ENCODE measurements at regions not wholly inside any gene's neighbourhood (a gene's known extent, or its start where the extent isn't known, plus 50 kb on each side); places are given as distances from the start of the nearest gene placed in this dataset.
"Not testable (repeated sequence)": the region's sequence is repeated elsewhere in the genome, so short reads cannot be mapped to it uniquely, and the experiment has no call there.

GRCh38 chr11:38384568-38384967 lies 1786.5 kb upstream of the RAG2 start:
- no peak for DNase-seq
- ATAC-seq, result no peak
- intact Hi-C loops (cut with DNase I), result no loop called here
- TF ChIP-seq CTCF (IDR thresholded peaks at IDR 0.05), result no peak
- WGBS, 2 donors, result 76 to 80% methylated on average over 4 of the region's 4 CpGs
- H3K36me3 ChIP-seq, result no peaks in the 10 kb centered on the region
- no peaks in the 10 kb centered on the region for H3K4me1 ChIP-seq
- no peaks in the 10 kb centered on the region for H3K27me3 ChIP-seq
- no peak overlapping the region for H3K27ac ChIP-seq
- peaks cover 0 to 11% (median 0%) of the 10 kb centered on the region in 11 donors for H3K9me3 ChIP-seq
- no peak overlapping the region for H3K4me3 ChIP-seq

GRCh38 chr11:38365274-38365673 lies 1767.2 kb upstream of the RAG2 start:
- intact Hi-C loops (cut with DNase I), result no loop called here
- Histone ChIP-seq H3K27me3 (no peaks in the 10 kb centered on the region), H3K4me3 (no peak overlapping the region), H3K36me3 (no peaks in the 10 kb centered on the region), H3K4me1 (no peaks in the 10 kb centered on the region), H3K27ac (no peak overlapping the region), H3K9me3 (peaks cover 0 to 23% (median 0%) of the 10 kb centered on the region in 11 donors)
- 91 to 92% methylated on average over 3 of the region's 3 CpGs for WGBS, 2 donors
- ATAC-seq (no peak), DNase-seq (no peak)
- TF ChIP-seq CTCF (IDR thresholded peaks at IDR 0.05), result no peak

DNA sequence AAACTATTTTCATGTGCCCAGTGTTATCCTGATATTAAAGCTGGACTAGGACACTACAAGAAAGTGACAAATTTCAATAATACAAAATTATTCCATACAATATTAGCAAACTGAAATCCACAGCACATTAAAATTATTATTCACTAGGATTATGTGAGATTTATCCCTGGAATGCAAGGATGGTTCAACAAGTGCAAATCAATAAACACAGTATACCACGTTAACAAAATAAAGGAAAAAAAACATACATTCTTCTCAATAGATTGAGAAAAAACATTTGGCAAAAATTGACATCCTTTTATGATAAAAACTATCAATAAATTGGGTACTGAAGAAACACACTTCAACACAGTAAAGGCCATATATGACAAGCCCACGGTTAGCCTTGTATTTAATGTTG lies 1758.2 kb upstream of the RAG2 start:
- no peak for ATAC-seq
- 77 to 81% methylated on average over 2 of the region's 2 CpGs for WGBS, 2 donors

GRCh38 chr11:38345286-38345685 lies 1747.2 kb upstream of the RAG2 start:
- Histone ChIP-seq H3K27me3 (no peaks in the 10 kb centered on the region), H3K9me3 (peaks cover 0 to 37% (median 3%) of the 10 kb centered on the region in 11 donors), H3K4me3 (no peak overlapping the region), H3K36me3 (no peaks in the 10 kb centered on the region), H3K27ac (no peak overlapping the region), H3K4me1 (no peaks in the 10 kb centered on the region)
- ATAC-seq, result no peak
- intact Hi-C loops (cut with DNase I), result no loop called here
- TF ChIP-seq CTCF (IDR thresholded peaks at IDR 0.05), result no peak
- WGBS, 2 donors, result 86 to 90% methylated on average over 3 of the region's 3 CpGs
- DNase-seq, result no peak

More for the DNA sequence above, 1758.2 kb upstream of the RAG2 start:
- Histone ChIP-seq H3K4me1 (no peaks in the 10 kb centered on the region), H3K27me3 (no peaks in the 10 kb centered on the region), H3K9me3 (peaks cover 0 to 63% (median 14%) of the 10 kb centered on the region in 11 donors), H3K27ac (no peak overlapping the region), H3K36me3 (no peaks in the 10 kb centered on the region), H3K4me3 (no peak overlapping the region)
- DNase-seq, result no peak
- intact Hi-C loops (cut with DNase I), result no loop called here
- TF ChIP-seq CTCF (IDR thresholded peaks at IDR 0.05), result no peak

- H3K27ac ChIP-seq; ATAC-seq; H3K4me3 ChIP-seq; H3K27me3 ChIP-seq; DNase-seq; H3K36me3 ChIP-seq; H3K4me1 ChIP-seq; intact Hi-C loops (cut with DNase I): not testable (repeated sequence)
- H3K9me3 ChIP-seq, result peaks cover 0 to 23% (median 0%) of the 10 kb centered on the region in 11 donors
- 83 to 86% methylated on average over 2 of the region's 2 CpGs for WGBS, 2 donors
Measured at GRCh38 chr11:38341612-38342011, 1743.6 kb upstream of the RAG2 start.

Measured in heart right ventricle (tissue), 16 donors.